ENCODE measurements at regions not wholly inside any gene's neighbourhood (a gene's known extent, or its start where the extent isn't known, plus 50 kb on each side); places are given as distances from the start of the nearest gene placed in this dataset.

- TF ChIP-seq CTCF (optimal IDR thresholded peaks at IDR 0.05 in 1 of 3, IDR thresholded peaks at IDR 0.05 in 1 of 3, conservative IDR thresholded peaks at IDR 0.05 in 1 of 3; ENCODE audit: extremely low read depth in 1 of 3, insufficient read depth in 2 of 3, low read length in 3 of 3) (peak in 1 of 3 experiments; percentile 8), EZH2 (IDR thresholded peaks at IDR 0.05; ENCODE audit: low read length) (no peak)
Measured at GRCh38 chr3:78283994-78284393, 1244.1 kb downstream of the ROBO2 start.

All from keratinocyte (primary cell).